Limb (tissue), 2 donors: ENCODE measurements at regions not wholly inside any gene's neighbourhood (a gene's known extent, or its start where the extent isn't known, plus 50 kb on each side); places are given as distances from the start of the nearest gene placed in this dataset.
A peak's percentile ranks its signal among the peaks of the same experiment; 100 is the strongest.

Source experiments
- DNase-seq, 2 donors: peaks; one replicate each; pipeline ENCODE4 v3.0.0-alpha.2; 2016; ENCODE audit errors: extremely low spot score in 2 of 2

DNA sequence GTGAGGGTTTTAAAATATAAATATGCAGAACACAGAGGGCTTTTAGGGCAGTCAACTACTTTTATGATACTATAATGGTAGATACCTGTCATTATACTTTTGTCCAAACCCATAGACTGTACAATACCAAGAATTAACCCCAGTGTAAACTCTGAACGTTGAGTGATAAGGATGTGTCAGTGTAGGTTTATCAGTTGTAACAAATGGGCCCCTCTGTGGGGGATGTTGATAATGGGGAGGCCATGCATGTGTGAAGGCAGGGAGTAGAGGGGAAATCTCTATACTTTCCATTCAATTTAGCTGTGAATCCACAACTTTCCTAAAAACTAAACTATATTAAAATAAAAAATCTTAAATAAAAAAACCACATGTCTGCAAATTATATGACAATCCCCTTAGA, 193.5 kb upstream of the CAMK1G start:
- no peak for DNase-seq

DNA sequence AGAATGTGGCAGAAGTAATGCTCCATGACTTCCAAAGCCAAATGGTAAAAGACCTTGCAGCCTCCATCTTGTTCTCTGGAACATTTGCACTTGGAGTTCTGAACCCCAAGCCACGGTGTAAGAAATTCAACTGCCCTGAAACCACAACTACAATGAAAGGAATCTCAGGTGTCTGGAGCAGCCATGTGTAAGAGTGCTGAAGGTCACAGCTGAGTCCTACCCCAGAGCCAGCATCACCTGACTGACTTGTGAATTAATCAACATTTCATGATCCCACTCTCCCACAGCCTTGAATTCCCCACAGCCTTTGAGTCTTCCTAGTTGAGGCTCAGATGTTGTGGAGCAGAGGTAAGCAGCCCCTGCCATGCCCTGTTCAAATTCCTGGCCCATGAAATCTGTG, 192.8 kb upstream of the CAMK1G start:
- DNase-seq: no peak

GRCh38 chr1:209391792-209392191, 191.7 kb upstream of the CAMK1G start:
- DNase-seq: no peak

GRCh38 chr1:209395169-209395568, 188.3 kb upstream of the CAMK1G start:
- DNase-seq: no peak

DNA sequence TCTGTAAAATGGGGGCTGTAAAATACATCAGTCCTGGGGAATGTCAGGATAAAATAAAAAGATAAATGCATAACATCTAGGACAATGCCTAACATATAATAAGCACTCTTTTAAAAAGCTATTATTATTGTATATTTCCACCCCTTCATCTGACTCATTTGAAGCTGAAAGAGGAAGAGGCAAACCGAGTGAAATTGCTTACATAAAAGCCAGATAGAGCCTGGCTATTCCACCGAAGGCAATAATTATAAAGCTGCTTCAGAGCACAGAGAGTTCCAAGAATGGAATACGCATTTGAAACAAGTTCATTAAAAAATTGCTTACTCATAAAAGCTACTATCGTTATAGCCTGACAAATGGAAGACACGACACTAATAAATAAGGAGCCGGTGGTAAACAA, 186.1 kb upstream of the CAMK1G start:
- no peak for DNase-seq

DNA sequence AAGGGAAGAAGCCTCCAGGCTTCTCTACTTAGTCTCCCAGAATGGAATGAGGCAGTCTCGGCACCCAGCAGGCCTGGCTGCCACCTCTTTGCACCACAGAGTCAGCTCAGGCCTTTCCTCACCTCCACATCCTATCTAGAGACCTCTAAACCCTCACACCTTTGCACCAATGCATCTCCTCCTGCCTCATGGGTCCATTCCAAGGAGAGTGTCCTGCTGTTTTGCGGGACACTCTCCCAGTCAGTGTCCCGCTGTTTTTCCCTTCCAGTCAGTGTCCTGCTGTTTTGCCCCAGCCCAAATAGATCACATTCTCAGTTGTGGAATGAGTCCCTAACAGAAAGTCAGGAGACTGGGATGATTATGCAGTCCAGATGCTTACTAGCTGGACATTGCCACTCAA, 185.6 kb upstream of the CAMK1G start:
- no peak for DNase-seq

DNA sequence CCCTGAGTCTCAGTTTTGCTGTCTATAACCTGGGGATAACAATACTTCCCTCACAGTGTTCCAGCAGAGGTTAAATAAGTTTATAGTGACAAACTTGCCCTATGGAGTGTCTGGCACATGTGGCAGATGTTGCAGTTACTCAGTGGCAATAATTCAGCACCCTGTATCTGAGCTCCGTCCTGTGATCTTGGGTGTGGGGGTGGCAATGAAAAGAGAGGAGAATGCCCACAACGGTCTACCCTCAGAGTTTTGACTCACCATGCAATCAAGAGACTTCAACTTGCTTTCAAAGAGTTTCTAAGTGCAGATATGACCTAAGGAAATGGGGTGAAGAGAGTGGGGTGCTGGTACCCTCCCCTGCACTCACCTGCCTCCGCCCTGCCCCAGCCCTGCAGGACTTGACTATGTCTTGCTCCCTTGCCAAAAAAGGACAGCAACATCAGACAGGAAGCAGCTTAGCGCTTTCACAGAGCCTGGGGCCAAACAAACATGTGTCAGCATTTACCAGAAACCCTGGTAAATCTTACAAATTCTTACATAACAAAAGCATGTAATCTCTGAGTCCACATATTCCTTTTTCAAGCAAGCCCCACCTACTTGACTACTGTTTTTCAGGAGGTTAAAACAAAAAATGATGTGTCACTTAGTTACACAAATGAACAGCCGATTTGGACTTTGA, 185.1 kb upstream of the CAMK1G start:
- peak in 1 of 2 donors; percentile 38 for DNase-seq

DNA sequence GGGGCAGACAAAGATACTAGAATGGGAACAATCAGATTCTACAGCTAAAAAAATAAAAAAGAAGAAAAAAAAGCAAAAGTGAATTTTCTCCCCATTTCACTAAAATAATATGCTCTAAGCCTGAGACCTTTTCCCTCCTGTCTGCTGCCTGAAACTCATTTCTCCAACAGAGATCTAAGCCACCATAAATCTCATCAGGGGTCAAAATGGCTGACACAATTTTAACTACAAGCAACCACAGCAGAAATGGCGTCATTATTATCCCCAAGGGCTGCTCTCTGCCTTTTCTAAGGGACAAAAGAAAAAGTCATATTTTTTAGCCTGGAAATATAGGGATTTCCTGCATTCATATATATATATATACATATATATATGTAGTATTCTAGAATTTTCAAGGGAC, 183.7 kb upstream of the CAMK1G start:
- DNase-seq: no peak

DNA sequence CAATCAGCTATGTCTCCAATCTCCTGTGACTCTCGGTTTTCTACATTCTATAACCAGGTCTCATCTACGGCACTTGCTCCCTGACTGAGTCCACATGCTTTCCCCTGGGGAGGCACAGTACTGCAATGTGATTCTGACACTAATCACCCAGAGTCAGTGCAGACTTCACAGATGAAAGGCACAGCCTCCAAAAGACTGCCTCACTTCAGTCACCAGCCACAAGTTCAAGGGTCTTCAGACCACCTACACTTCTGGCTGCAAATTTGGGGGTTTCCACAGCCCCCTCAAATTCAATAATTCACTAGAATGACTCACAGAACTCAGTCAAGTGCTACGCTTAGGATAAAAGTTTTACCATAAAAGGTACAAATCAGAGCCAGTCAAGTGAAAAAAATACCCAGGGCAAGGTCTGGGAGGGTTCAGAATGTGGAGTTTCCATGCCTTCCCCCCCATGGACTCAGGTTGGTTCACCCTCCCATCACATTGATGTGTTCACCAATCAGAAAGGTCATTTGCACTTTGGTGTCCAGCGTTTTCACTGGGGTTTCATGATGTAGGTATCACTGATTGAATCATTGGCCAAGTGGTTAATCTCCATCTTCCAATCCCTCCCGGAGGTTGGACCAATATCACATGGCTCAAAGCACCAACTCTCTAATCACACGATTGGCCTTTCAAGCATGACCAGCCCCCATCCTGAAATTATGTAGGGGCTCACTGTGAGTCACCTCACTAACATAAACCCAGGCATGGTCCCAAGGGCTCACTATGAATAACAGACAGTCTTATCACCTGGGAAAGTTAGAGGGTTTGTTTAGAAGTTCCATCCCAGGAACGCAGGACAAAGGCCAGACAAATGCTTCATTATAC, 182.9 kb upstream of the CAMK1G start:
- DNase-seq: no peak

DNA sequence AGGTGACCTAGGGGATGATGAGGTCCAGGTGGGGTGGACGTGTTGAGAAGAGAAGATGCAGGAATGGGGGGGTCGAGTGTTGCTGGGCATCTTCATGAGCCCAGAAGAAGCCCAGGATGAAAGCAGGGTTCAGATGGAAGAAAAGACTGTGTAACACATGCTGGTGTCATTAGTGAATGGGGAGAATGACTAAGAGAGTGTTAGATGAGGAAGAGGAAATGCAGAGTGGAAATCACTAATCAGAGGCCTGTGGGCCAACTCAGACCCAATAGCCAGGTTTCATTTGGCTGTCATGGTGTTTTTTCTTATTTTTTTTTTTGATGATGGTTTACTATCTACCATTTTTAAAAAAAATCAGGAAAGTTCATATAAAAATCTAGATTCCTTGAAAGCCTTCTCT, 180.8 kb upstream of the CAMK1G start:
- DNase-seq: no peak

DNA sequence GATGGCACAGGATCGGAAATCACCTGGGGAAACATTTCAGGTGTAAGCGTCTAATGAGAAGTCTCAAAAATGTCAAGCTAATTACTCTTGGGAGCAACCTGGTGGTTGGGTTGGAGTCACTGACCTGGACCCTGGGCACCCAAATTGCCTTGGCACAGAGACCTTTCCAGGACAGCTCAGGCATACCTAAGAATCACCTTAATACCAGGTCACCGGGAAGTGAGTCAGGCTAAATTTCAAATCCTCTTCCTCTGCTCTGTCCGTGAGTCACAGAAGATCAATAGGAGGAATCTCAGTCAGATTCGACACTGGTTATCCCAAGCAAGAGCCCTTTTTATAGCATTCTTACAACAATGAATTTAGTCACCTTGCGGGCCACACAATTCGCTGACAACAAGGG, 179.6 kb upstream of the CAMK1G start:
- DNase-seq: no peak

DNA sequence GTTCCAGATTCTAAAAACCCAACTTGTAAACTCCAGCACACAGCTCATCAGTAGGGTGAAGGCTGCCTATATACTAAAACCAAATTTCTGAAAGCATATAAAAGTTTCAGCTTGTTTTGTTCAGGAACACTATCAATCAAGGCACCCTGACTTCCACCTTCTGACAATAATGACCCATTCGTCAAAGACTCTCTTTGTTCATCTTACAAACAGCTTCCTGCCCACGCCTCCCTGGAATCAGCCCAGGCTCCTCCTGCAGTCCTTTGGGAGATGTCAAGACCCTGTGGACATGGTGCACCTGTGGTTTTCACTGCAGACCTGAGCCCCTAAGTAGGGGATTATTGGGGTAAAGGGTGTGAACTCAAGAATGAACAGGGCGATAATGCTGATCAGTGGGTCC, 178.9 kb upstream of the CAMK1G start:
- no peak for DNase-seq

DNA sequence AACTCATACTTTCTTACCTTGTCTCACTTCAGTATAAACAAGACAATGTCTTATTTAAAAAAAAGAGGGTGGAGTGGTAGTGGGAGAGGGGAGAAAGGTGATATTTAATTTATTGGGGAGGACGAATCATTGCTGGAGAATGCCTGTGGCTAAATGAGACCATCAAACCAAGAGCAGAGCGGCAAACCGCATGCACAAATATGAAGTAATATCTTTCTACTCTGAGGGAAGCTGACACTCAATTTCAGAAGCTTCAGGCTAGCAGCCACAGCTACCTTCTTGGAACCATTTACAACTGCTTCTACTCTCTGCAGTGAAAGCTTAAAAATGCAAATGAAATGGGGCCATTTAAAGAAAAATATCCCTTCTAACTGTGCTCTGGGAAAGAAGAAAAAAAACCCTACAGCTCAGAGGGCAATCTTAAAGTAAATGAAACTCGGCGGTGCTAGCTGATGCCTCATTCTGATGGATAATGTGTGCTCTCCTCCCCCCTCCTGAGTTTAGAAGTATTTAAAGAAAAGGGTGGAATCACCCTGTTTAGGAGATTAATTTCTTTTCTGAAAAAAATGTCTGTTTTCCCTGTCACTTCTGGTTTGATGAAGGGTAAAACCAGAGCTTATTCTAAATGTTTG, 178.2 kb upstream of the CAMK1G start:
- DNase-seq: no peak

DNA sequence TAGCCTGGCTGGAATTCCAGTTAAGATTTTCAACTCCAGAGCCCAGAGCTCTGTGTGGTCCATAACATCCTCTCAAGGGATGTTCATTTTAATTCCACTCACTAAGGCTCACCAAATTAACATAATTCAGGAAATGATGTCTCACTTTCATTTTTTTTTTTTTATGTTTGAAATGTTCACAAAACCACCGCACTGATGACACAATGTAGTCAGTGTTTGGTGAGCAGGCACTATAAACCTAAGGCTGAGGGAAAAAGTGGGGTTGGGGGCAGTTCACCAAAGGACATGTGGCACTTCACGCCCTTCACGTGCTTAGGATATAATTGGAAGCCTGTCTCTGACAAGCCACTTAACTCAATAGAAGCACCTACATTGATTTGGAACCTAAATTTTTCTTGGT, 177.3 kb upstream of the CAMK1G start:
- DNase-seq: no peak

DNA sequence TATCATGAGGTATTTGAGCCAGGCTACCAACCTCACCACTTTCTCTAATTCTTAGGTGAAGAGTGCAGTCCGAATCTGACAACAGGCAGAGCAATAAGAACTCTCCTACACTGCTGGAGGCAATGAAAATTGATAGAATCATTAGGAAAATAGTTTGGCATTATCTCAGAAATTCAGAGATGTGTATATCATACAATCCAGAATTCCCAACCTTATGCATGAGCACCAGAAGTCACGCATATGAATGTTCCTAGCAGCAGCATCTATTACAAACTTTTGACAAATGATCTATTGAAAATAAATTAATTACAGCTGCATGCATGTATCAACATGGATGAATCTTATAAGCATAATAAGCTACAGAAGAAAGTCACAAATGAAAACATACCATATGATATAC, 176.9 kb upstream of the CAMK1G start:
- DNase-seq: no peak

- DNase-seq: no peak
These were observed 173.7 kb upstream of the CAMK1G start for GRCh38 chr1:209409780-209410179.

DNA sequence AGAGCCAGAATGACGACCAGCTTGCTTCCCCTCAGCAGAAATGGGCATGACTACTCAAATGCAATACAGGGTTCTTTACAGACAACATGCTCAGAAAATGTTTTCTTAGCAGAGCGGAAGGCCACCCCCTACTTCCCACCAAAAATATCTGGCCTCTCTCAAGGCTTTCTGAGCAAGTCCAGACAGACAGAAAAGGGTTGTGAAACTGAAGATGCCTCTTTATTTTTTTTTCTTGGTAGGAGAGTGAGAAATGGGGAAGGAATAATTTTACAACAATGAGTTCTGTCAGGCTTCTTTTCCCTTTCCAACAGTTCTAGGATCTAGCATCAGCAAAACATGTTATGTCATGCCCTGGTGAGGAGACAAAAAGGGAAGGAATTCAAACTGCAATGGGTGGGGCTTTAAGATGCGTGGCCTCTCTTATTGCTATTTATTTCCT, 172.0 kb upstream of the CAMK1G start:
- DNase-seq: peak in 1 of 2 donors; percentile 30

GRCh38 chr1:209412036-209412435, 171.5 kb upstream of the CAMK1G start:
- no peak for DNase-seq

DNA sequence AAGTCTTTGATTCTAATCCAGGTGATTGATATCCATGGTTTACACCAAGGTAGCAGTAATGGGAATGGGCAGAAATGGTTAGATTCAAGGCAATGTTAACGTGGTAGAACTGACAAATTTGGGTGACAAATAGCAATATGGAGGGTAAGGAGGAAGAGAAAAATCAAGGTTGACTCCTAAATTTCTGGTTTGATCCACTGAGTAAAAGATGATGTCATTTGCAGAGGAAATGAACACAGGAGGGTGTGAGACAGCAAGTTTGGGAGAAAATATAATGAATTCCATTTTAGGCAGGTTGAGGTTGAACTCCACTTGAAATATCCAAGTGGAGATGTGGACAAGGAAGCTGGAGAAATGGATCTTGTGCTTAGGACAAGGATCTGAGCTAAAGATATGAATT, 170.9 kb upstream of the CAMK1G start:
- DNase-seq: no peak

GRCh38 chr1:209413062-209413461, 170.5 kb upstream of the CAMK1G start:
- no peak for DNase-seq

DNA sequence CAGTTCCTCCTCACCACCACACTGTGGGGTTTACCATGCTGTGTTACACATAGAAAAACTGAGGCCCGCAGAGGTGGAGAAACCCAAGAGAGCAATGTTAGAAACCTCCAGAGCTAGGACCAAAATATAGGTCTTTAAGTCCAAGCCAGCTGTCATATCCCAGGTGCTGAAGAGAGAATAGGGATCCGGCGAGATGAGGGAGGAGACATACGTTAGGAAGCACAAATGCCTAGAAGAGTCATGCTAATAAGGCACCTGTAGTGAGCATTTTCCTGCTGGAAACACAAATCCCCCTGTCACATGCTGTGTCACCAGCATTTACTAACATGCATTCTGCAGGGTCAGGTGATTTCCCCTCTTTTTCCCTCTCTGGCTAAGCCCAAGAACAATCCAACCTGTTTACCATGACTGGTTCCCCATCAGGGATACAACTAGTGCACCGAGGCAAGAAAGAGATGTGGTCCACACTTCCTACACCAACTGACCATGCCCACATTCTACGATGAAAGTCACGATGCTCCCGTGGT, 168.6 kb upstream of the CAMK1G start:
- no peak for DNase-seq

DNA sequence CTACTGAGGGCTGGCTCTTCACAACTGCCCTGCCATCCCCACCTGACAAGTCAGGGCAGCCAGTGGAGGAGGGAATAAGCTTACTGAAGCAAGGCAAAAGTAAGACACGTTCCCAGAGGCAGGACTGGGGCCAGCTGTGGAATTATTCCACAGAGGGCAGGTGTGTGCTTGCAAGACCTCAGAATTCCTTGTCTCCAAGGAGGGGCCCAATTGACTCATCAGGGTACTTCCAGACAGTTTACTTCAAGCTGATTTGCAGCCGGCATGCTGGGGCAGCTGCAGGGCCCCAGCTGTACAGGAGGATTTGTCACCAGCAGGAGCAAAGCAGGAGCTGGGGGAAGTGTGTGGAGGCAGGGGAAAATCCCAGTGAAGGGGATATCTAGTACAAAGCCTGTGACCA, 167.5 kb upstream of the CAMK1G start:
- DNase-seq: no peak
